ENCODE measurements at regions not wholly inside any gene's neighbourhood (a gene's known extent, or its start where the extent isn't known, plus 50 kb on each side); places are given as distances from the start of the nearest gene placed in this dataset.

GRCh38 chr22:42326301-42326700, 55.8 kb upstream of the TCF20 start:
- Histone ChIP-seq H3K9me3 (no peaks in the 10 kb centered on the region), H3K27ac (ENCODE audit: low read length) (no peak overlapping the region), H3K27me3 (replicated peaks in 1 of 2; ENCODE audit: control insufficient read depth in 2 of 2, extremely low read depth in 1 of 2, insufficient read depth in 2 of 2, low read length in 1 of 2) (peaks cover 0 to 9% of the 10 kb centered on the region in 2 experiments), H3K36me3 (ENCODE audit: control insufficient read depth in 2 of 2, extremely low read depth in 1 of 2, insufficient read depth in 1 of 2, low read length in 1 of 2) (no peaks in the 10 kb centered on the region), H3K4me3 (ENCODE audit: control insufficient read depth in 1 of 2, extremely low read depth in 1 of 2, low read length in 1 of 2) (no peak overlapping the region), H3K4me1 (ENCODE audit: control insufficient read depth in 1 of 2, extremely low read depth in 1 of 2, insufficient read depth in 2 of 2, low read length in 2 of 2) (peaks cover 20 to 46% of the 10 kb centered on the region in 2 experiments)
- Mint-ChIP-seq H3K27ac (no peak overlapping the region), H3K4me1 (peaks cover 47 to 55% (median 55%) of the 10 kb centered on the region in 3 donors), H3K9me3 (no peaks in the 10 kb centered on the region), H3K27me3 (no peaks in the 10 kb centered on the region), H3K4me3 (peak overlapping the region in 1 of 3 donors; percentile 70), H3K36me3 (peaks cover 5% of the 10 kb centered on the region)
- POLR2A ChIA-PET: no interaction called here
- DNase-seq (no peak), ATAC-seq (replicated peaks in 1 of 4) (no peak)
- CTCF ChIA-PET: no interaction called here
- 97% methylated on average over 7 of the region's 8 CpGs for WGBS (ENCODE audit: insufficient coverage)

- Mint-ChIP-seq H3K4me3 (peak overlapping the region in 2 of 3 donors; percentile 25 to 70), H3K4me1 (peaks cover 49 to 57% (median 55%) of the 10 kb centered on the region in 3 donors), H3K9me3 (no peaks in the 10 kb centered on the region), H3K27ac (peak overlapping the region; percentile 88 to 90), H3K27me3 (no peaks in the 10 kb centered on the region), H3K36me3 (peaks cover 5% of the 10 kb centered on the region)
- no peaks in the 10 kb centered on the region for H3K9me3 ChIP-seq
- peak overlapping the region in 1 of 2 donors; percentile 30 for H3K4me3 ChIP-seq (ENCODE audit: control insufficient read depth in 1 of 2, extremely low read depth in 1 of 2, low read length in 1 of 2)
- CTCF ChIA-PET: no interaction called here
- no peak overlapping the region for H3K27ac ChIP-seq (ENCODE audit: low read length)
- ATAC-seq (replicated peaks in 1 of 4) (peak; percentile 58 to 74 (median 70)), DNase-seq (peak in 3 of 35 experiments; percentile 15 to 28 (median 17))
- peaks cover 0 to 5% of the 10 kb centered on the region in 2 donors for H3K36me3 ChIP-seq (ENCODE audit: control insufficient read depth in 2 of 2, extremely low read depth in 1 of 2, insufficient read depth in 1 of 2, low read length in 1 of 2)
- peaks cover 0 to 9% of the 10 kb centered on the region in 2 experiments for H3K27me3 ChIP-seq (replicated peaks in 1 of 2; ENCODE audit: control insufficient read depth in 2 of 2, extremely low read depth in 1 of 2, insufficient read depth in 2 of 2, low read length in 1 of 2)
- 25% methylated on average over 13 of the region's 17 CpGs for WGBS (ENCODE audit: insufficient coverage)
- peaks cover 20 to 45% of the 10 kb centered on the region in 2 experiments for H3K4me1 ChIP-seq (ENCODE audit: control insufficient read depth in 1 of 2, extremely low read depth in 1 of 2, insufficient read depth in 2 of 2, low read length in 2 of 2)
- POLR2A ChIA-PET: interaction anchor here in 1 of 2 donors (0.6 kb wide), 1 partner anchor 256 kb away, joined by 3 read pairs; no protein-coding TSS in a partner anchor
Observed at GRCh38 chr22:42324990-42325710, 54.7 kb upstream of the TCF20 start.

GRCh38 chr22:42324566-42324965, 54.1 kb upstream of the TCF20 start:
- Mint-ChIP-seq H3K27ac (peak overlapping the region; percentile 80 to 88), H3K4me3 (peak overlapping the region in 1 of 3 donors; percentile 70), H3K36me3 (peaks cover 5% of the 10 kb centered on the region), H3K4me1 (peaks cover 54 to 59% (median 58%) of the 10 kb centered on the region in 3 donors), H3K9me3 (no peaks in the 10 kb centered on the region), H3K27me3 (no peaks in the 10 kb centered on the region)
- H3K36me3 ChIP-seq (ENCODE audit: control insufficient read depth in 2 of 2, extremely low read depth in 1 of 2, insufficient read depth in 1 of 2, low read length in 1 of 2): peaks cover 0 to 5% of the 10 kb centered on the region in 2 donors
- ChIA-PET POLR2A (no interaction called here), CTCF (no interaction called here)
- no peak for DNase-seq
- WGBS (ENCODE audit: insufficient coverage): 40% methylated on average over 1 of the region's 5 CpGs
- ATAC-seq (replicated peaks in 1 of 4): peak in 1 of 4 experiments; percentile 18
- H3K4me1 ChIP-seq (ENCODE audit: control insufficient read depth in 1 of 2, extremely low read depth in 1 of 2, insufficient read depth in 2 of 2, low read length in 2 of 2): peaks cover 20 to 45% of the 10 kb centered on the region in 2 experiments
- H3K27ac ChIP-seq (ENCODE audit: low read length): no peak overlapping the region
- H3K9me3 ChIP-seq: no peaks in the 10 kb centered on the region
- H3K4me3 ChIP-seq (ENCODE audit: control insufficient read depth in 1 of 2, extremely low read depth in 1 of 2, low read length in 1 of 2): peak overlapping the region in 1 of 2 donors; percentile 30
- H3K27me3 ChIP-seq (replicated peaks in 1 of 2; ENCODE audit: control insufficient read depth in 2 of 2, extremely low read depth in 1 of 2, insufficient read depth in 2 of 2, low read length in 1 of 2): peaks cover 0 to 9% of the 10 kb centered on the region in 2 experiments

- H3K4me1 Mint-ChIP-seq: peaks cover 49 to 57% (median 55%) of the 10 kb centered on the region in 3 donors
- Histone ChIP-seq H3K9me3 (no peaks in the 10 kb centered on the region), H3K27me3 (replicated peaks in 1 of 2; ENCODE audit: control insufficient read depth in 2 of 2, extremely low read depth in 1 of 2, insufficient read depth in 2 of 2, low read length in 1 of 2) (peaks cover 0 to 4% of the 10 kb centered on the region in 2 experiments), H3K4me1 (ENCODE audit: control insufficient read depth in 1 of 2, extremely low read depth in 1 of 2, insufficient read depth in 2 of 2, low read length in 2 of 2) (peaks cover 20 to 44% of the 10 kb centered on the region in 2 experiments), H3K27ac (ENCODE audit: low read length) (no peak overlapping the region), H3K36me3 (ENCODE audit: control insufficient read depth in 2 of 2, extremely low read depth in 1 of 2, insufficient read depth in 1 of 2, low read length in 1 of 2) (peaks cover 0 to 5% of the 10 kb centered on the region in 2 donors), H3K4me3 (ENCODE audit: control insufficient read depth in 1 of 2, extremely low read depth in 1 of 2, low read length in 1 of 2) (no peak overlapping the region)
- peak overlapping the region in 1 of 2 donors; percentile 80 for H3K27ac Mint-ChIP-seq
- peaks cover 5% of the 10 kb centered on the region for H3K36me3 Mint-ChIP-seq
- ChIA-PET POLR2A (interaction anchor here in 1 of 2 donors (0.5 kb wide), 1 partner anchor 1776 kb away, joined by 4 read pairs; no protein-coding TSS in a partner anchor), CTCF (no interaction called here)
- no peaks in the 10 kb centered on the region for H3K27me3 Mint-ChIP-seq
- no peak for ATAC-seq (replicated peaks in 1 of 4)
- no peaks in the 10 kb centered on the region for H3K9me3 Mint-ChIP-seq
- DNase-seq: no peak
- peak overlapping the region in 1 of 3 donors; percentile 70 for H3K4me3 Mint-ChIP-seq
- no CpG with 5 or more reads among the region's 2 CpGs for WGBS (ENCODE audit: insufficient coverage)
Observed at GRCh38 chr22:42323971-42324370, 53.5 kb upstream of the TCF20 start.

- ChIA-PET CTCF (no interaction called here), POLR2A (no interaction called here)
- H3K4me1 ChIP-seq (ENCODE audit: control insufficient read depth in 1 of 2, extremely low read depth in 1 of 2, insufficient read depth in 2 of 2, low read length in 2 of 2): peaks cover 14 to 43% of the 10 kb centered on the region in 2 experiments
- peaks cover 0 to 4% of the 10 kb centered on the region in 2 experiments for H3K27me3 ChIP-seq (replicated peaks in 1 of 2; ENCODE audit: control insufficient read depth in 2 of 2, extremely low read depth in 1 of 2, insufficient read depth in 2 of 2, low read length in 1 of 2)
- no peaks in the 10 kb centered on the region for H3K9me3 ChIP-seq
- Mint-ChIP-seq H3K27ac (peak overlapping the region; percentile 0 to 3), H3K4me1 (peaks cover 36 to 42% (median 41%) of the 10 kb centered on the region in 3 donors), H3K4me3 (no peak overlapping the region), H3K36me3 (peaks cover 5% of the 10 kb centered on the region), H3K9me3 (no peaks in the 10 kb centered on the region), H3K27me3 (no peaks in the 10 kb centered on the region)
- DNase-seq: no peak
- H3K36me3 ChIP-seq (ENCODE audit: control insufficient read depth in 2 of 2, extremely low read depth in 1 of 2, insufficient read depth in 1 of 2, low read length in 1 of 2): peaks cover 0 to 5% of the 10 kb centered on the region in 2 donors
- H3K4me3 ChIP-seq (ENCODE audit: control insufficient read depth in 1 of 2, extremely low read depth in 1 of 2, low read length in 1 of 2): no peak overlapping the region
- no peak overlapping the region for H3K27ac ChIP-seq (ENCODE audit: low read length)
- ATAC-seq (replicated peaks in 1 of 4): no peak
- 74% methylated on average over 3 of the region's 4 CpGs for WGBS (ENCODE audit: insufficient coverage)
Observed at GRCh38 chr22:42322562-42322926, 52.1 kb upstream of the TCF20 start.

- Histone ChIP-seq H3K9me3 (no peaks in the 10 kb centered on the region), H3K36me3 (ENCODE audit: control insufficient read depth in 2 of 2, extremely low read depth in 1 of 2, insufficient read depth in 1 of 2, low read length in 1 of 2) (peaks cover 0 to 5% of the 10 kb centered on the region in 2 donors), H3K4me3 (ENCODE audit: control insufficient read depth in 1 of 2, extremely low read depth in 1 of 2, low read length in 1 of 2) (no peak overlapping the region), H3K4me1 (ENCODE audit: control insufficient read depth in 1 of 2, extremely low read depth in 1 of 2, insufficient read depth in 2 of 2, low read length in 2 of 2) (peaks cover 9 to 43% of the 10 kb centered on the region in 2 experiments), H3K27ac (ENCODE audit: low read length) (no peak overlapping the region), H3K27me3 (replicated peaks in 1 of 2; ENCODE audit: control insufficient read depth in 2 of 2, extremely low read depth in 1 of 2, insufficient read depth in 2 of 2, low read length in 1 of 2) (peaks cover 0 to 4% of the 10 kb centered on the region in 2 experiments)
- ATAC-seq (replicated peaks in 1 of 4): no peak
- Mint-ChIP-seq H3K9me3 (no peaks in the 10 kb centered on the region), H3K36me3 (peaks cover 5% of the 10 kb centered on the region), H3K27ac (peak overlapping the region; percentile 0 to 3), H3K4me1 (peaks cover 31 to 41% (median 39%) of the 10 kb centered on the region in 3 donors), H3K27me3 (no peaks in the 10 kb centered on the region), H3K4me3 (no peak overlapping the region)
- ChIA-PET POLR2A (no interaction called here), CTCF (no interaction called here)
- DNase-seq: no peak
- 91% methylated on average over 9 of the region's 11 CpGs for WGBS (ENCODE audit: insufficient coverage)
Observed at GRCh38 chr22:42321908-42322561, 51.6 kb upstream of the TCF20 start.

Measured in T-cell (primary cell).